ENCODE measurements at regions not wholly inside any gene's neighbourhood (a gene's known extent, or its start where the extent isn't known, plus 50 kb on each side); places are given as distances from the start of the nearest gene placed in this dataset.

DNA sequence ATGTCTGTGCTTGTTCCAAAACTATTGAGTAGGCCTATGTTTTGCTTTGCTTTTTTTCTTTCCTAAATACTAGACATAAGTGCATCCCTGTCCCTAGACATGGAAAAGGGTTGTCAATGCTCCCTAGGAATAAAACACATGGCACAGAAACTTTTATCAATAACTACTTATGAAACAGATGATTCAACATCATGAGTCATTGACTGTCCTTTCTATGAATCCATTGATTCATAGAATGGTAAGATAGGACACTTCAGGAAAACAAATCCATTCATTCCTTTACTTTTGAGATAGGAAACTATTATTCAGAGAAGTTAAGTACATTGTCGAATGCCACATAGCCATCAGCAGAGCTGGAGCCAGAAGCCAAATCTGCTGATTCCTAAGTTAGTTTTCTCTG lies 147.5 kb downstream of the TSEN15 start:
- TF ChIP-seq, protein P1, sequence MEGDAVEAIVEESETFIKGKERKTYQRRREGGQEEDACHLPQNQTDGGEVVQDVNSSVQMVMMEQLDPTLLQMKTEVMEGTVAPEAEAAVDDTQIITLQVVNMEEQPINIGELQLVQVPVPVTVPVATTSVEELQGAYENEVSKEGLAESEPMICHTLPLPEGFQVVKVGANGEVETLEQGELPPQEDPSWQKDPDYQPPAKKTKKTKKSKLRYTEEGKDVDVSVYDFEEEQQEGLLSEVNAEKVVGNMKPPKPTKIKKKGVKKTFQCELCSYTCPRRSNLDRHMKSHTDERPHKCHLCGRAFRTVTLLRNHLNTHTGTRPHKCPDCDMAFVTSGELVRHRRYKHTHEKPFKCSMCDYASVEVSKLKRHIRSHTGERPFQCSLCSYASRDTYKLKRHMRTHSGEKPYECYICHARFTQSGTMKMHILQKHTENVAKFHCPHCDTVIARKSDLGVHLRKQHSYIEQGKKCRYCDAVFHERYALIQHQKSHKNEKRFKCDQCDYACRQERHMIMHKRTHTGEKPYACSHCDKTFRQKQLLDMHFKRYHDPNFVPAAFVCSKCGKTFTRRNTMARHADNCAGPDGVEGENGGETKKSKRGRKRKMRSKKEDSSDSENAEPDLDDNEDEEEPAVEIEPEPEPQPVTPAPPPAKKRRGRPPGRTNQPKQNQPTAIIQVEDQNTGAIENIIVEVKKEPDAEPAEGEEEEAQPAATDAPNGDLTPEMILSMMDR (IDR thresholded peaks at IDR 0.05) = no peak
- DNase-seq (ENCODE audit: low spot score) = no peak
- no peak for ATAC-seq (ENCODE audit: low FRiP score)

DNA sequence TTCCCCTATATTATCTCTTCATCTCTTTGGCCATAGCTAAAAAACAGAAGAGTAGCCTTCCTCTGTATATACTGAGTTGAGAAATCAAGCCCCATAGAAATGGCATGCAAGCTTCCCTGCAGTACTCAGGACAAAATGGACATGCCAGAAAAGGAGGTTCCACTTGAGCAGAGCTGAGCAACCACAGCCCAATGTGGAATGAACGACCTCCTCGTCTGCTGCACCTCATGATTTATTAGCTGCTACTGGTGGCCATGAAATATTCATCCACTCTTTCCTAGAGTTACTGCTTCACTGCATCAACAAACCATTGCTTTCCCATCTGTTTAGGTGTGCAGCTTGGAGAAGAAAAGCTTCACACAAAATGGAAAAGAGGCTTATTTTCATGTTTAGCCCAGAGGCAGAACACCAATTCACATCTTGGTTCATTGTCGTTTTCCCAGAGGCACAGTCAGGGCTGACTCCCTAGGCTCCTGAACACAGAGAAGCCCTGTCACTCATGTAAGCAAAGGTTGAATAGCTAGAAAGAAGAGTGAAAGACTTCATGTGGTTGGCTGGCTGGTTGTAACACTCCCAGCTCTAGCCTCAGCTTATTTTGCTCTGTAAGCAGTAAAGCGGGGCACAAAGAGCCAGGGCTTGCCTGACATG lies 148.0 kb downstream of the TSEN15 start:
- DNase-seq (ENCODE audit: low spot score) (no peak), ATAC-seq (ENCODE audit: low FRiP score) (no peak)
- TF ChIP-seq, protein P1 (IDR thresholded peaks at IDR 0.05) = no peak

DNA sequence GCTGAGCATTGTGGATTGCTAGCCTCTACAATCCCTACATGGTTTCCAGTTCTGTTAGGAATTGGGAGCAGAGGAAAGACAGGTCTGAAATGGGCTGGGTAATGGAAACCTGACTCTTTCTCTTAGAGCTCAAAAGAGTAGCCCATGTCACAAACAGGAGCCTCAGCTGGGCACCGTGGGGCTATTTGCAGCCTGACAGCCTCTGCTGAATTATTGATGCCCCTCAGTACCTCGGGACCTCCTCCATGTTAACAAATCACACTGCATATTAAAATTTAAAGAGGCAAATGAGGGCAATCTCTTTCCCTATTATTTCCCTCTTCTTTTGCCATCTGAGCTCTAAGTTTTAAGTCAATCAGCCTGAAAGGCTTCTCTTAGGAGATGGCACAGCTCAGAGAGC lies 157.1 kb downstream of the TSEN15 start:
- TF ChIP-seq, protein P1 (IDR thresholded peaks at IDR 0.05) = no peak
- DNase-seq (ENCODE audit: low spot score) = no peak
- no peak for ATAC-seq (ENCODE audit: low FRiP score)

DNA sequence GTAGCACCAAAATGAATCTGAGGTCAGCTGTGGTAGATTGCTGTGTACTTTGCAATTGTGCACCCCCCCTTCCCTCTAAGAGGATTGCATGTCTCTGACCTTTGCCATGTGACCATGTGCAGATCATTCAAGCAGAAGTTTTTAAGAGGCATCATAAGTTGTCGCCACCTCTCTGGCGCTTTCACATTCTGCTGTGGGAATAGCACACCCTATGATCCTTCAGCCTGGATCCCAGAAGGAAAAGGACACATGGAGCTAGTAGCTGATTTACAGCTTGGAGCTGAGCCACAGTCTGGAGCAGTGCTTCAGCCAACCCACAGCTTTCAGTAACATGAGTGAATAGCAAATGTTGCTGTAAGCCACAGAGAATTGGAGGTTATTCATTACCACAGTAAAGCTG lies 158.5 kb downstream of the TSEN15 start:
- ATAC-seq (ENCODE audit: low FRiP score) = no peak
- DNase-seq (ENCODE audit: low spot score) = no peak
- TF ChIP-seq, protein P1 (IDR thresholded peaks at IDR 0.05) = no peak

DNA sequence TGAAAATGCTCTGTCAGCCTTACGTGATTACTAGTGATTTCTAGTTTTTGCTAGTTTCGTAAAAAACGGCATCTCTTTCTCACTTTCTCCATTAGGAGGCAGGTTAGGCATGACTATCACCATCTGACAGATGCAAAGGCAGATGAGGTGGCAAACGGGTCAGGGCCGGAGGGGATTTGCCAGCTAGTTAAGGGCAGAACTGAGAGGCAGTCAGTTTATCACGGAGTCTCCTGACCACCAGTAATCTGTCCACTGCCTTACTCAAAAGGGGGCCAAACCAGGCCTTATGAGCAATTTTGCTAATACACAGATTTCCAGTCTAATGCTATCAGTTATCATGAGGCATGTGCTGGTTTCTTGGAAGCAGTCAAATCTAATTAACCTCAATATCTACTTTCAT lies 159.3 kb downstream of the TSEN15 start:
- ATAC-seq (ENCODE audit: low FRiP score) (no peak), DNase-seq (ENCODE audit: low spot score) (no peak)
- TF ChIP-seq, protein P1 (IDR thresholded peaks at IDR 0.05) = no peak

DNA sequence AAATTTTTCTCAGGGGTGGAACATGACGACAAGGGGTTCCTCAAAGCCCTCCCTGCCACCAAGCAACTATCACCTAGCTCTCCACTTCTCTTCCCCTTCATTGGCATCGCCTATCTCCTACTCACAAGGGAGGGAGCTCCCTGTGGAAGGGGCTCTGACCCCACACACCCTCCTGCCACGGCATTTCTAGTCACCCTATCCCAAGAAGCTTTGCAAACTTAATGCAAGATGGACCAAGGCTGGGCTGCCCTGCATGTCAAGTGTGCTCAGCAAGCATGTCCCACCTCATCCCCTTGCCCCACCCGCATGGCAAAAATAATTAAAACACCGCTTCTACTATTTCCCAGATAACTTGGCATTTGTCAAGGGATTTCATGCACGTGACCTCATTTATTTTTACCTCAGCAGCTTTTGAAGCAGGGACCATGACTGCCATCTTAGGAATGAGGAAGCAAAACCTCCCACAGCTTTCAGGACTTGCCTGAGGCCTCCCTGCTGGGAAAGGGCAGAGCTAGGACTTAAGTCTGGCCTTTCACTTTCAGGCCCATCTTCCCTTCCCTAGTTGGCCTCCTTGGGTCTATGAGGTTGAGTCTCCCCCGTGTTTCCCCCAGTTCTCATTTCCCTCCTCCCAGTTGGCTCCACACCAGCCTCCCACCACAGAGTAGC lies 161.3 kb downstream of the TSEN15 start:
- DNase-seq (ENCODE audit: low spot score) = no peak
- ATAC-seq (ENCODE audit: low FRiP score) = peak; percentile 66
- TF ChIP-seq, protein P1 (IDR thresholded peaks at IDR 0.05) = no peak

DNA sequence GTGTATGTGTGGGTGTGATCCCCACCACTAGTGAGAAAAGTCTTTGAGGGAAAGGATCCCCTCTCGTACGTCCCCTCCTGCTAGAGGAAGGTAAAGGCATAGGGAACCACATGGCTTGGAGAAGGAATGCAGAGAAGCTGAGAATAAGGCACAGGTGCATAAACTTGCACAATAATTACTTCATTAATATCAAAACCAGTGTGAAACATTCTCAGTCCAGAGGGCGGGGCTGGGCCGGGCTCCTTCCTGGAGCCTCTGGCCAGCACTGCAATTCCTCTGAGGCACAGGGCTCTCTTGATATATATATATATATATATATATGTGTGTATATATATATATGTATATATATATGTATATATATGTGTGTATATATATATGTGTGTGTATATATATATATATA lies 162.6 kb downstream of the TSEN15 start:
- no peak for DNase-seq (ENCODE audit: low spot score)
- ATAC-seq (ENCODE audit: low FRiP score) = no peak
- TF ChIP-seq, protein P1 (IDR thresholded peaks at IDR 0.05) = no peak

Data from omental fat pad (tissue), 3 donors.